ENCODE measurements at regions not wholly inside any gene's neighbourhood (a gene's known extent, or its start where the extent isn't known, plus 50 kb on each side); places are given as distances from the start of the nearest gene placed in this dataset.
"Not testable (repeated sequence)": the region's sequence is repeated elsewhere in the genome, so short reads cannot be mapped to it uniquely, and the experiment has no call there.

- not testable (repeated sequence) for H3K4me1 ChIP-seq (ENCODE audit: insufficient read depth, poor library complexity, severe bottlenecking); H3K9me3 ChIP-seq (ENCODE audit: severe bottlenecking); DNase-seq (ENCODE audit: low spot score); H3K4me3 ChIP-seq (ENCODE audit: severe bottlenecking); H3K27me3 ChIP-seq (ENCODE audit: insufficient read depth, poor library complexity, severe bottlenecking); H3K36me3 ChIP-seq (ENCODE audit: low read depth); H3K27ac ChIP-seq (ENCODE audit: poor library complexity, severe bottlenecking)
- ATAC-seq (ENCODE audit: low read depth) = peak; percentile 51; the same call in 2 of the 3 replicates
Observed at GRCh38 chr9:63812822-63813221, 1472.2 kb downstream of the FOXD4L5 start.

- not testable (repeated sequence) for H3K4me1 ChIP-seq (ENCODE audit: insufficient read depth, poor library complexity, severe bottlenecking); H3K9me3 ChIP-seq (ENCODE audit: severe bottlenecking); DNase-seq (ENCODE audit: low spot score); H3K4me3 ChIP-seq (ENCODE audit: severe bottlenecking); H3K36me3 ChIP-seq (ENCODE audit: low read depth); ATAC-seq (ENCODE audit: low read depth); H3K27me3 ChIP-seq (ENCODE audit: insufficient read depth, poor library complexity, severe bottlenecking); H3K27ac ChIP-seq (ENCODE audit: poor library complexity, severe bottlenecking)
Observed at GRCh38 chr9:63804205-63804604, 1480.8 kb downstream of the FOXD4L5 start.

- ATAC-seq (ENCODE audit: low read depth); H3K4me1 ChIP-seq (ENCODE audit: insufficient read depth, poor library complexity, severe bottlenecking); H3K27me3 ChIP-seq (ENCODE audit: insufficient read depth, poor library complexity, severe bottlenecking); H3K27ac ChIP-seq (ENCODE audit: poor library complexity, severe bottlenecking); H3K4me3 ChIP-seq (ENCODE audit: severe bottlenecking); H3K9me3 ChIP-seq (ENCODE audit: severe bottlenecking); DNase-seq (ENCODE audit: low spot score); H3K36me3 ChIP-seq (ENCODE audit: low read depth): not testable (repeated sequence)
Observed at GRCh38 chr9:63794081-63794685, 1490.8 kb downstream of the FOXD4L5 start.

GRCh38 chr9:63787454-63787853 is 1497.6 kb downstream of the FOXD4L5 start:
- not testable (repeated sequence) for H3K36me3 ChIP-seq (ENCODE audit: low read depth); H3K27ac ChIP-seq (ENCODE audit: poor library complexity, severe bottlenecking); H3K4me3 ChIP-seq (ENCODE audit: severe bottlenecking); H3K27me3 ChIP-seq (ENCODE audit: insufficient read depth, poor library complexity, severe bottlenecking); H3K4me1 ChIP-seq (ENCODE audit: insufficient read depth, poor library complexity, severe bottlenecking); ATAC-seq (ENCODE audit: low read depth); H3K9me3 ChIP-seq (ENCODE audit: severe bottlenecking); DNase-seq (ENCODE audit: low spot score)

- H3K36me3 ChIP-seq (ENCODE audit: low read depth); DNase-seq (ENCODE audit: low spot score); H3K27ac ChIP-seq (ENCODE audit: poor library complexity, severe bottlenecking); H3K9me3 ChIP-seq (ENCODE audit: severe bottlenecking); H3K27me3 ChIP-seq (ENCODE audit: insufficient read depth, poor library complexity, severe bottlenecking); ATAC-seq (ENCODE audit: low read depth); H3K4me1 ChIP-seq (ENCODE audit: insufficient read depth, poor library complexity, severe bottlenecking); H3K4me3 ChIP-seq (ENCODE audit: severe bottlenecking): not testable (repeated sequence)
Observed at GRCh38 chr9:63785059-63785458, 1500.0 kb downstream of the FOXD4L5 start.

- not testable (repeated sequence) for DNase-seq (ENCODE audit: low spot score); H3K27ac ChIP-seq (ENCODE audit: poor library complexity, severe bottlenecking); ATAC-seq (ENCODE audit: low read depth); H3K9me3 ChIP-seq (ENCODE audit: severe bottlenecking); H3K36me3 ChIP-seq (ENCODE audit: low read depth); H3K27me3 ChIP-seq (ENCODE audit: insufficient read depth, poor library complexity, severe bottlenecking); H3K4me3 ChIP-seq (ENCODE audit: severe bottlenecking); H3K4me1 ChIP-seq (ENCODE audit: insufficient read depth, poor library complexity, severe bottlenecking)
Observed at GRCh38 chr9:63784421-63784820, 1500.6 kb downstream of the FOXD4L5 start.

- not testable (repeated sequence) for ATAC-seq (ENCODE audit: low read depth)
Observed at GRCh38 chr9:63781817-63782439, 1503.1 kb downstream of the FOXD4L5 start.

GRCh38 chr9:63781390-63781789 is 1503.6 kb downstream of the FOXD4L5 start:
- not testable (repeated sequence) for DNase-seq (ENCODE audit: low spot score); H3K27me3 ChIP-seq (ENCODE audit: insufficient read depth, poor library complexity, severe bottlenecking); H3K4me1 ChIP-seq (ENCODE audit: insufficient read depth, poor library complexity, severe bottlenecking); H3K27ac ChIP-seq (ENCODE audit: poor library complexity, severe bottlenecking); H3K36me3 ChIP-seq (ENCODE audit: low read depth); H3K9me3 ChIP-seq (ENCODE audit: severe bottlenecking); H3K4me3 ChIP-seq (ENCODE audit: severe bottlenecking)
- 0 out of 3 replicates have a peak, but pooled peaks have one; percentile 44 for ATAC-seq (ENCODE audit: low read depth)

More at GRCh38 chr9:63781817-63782439, 1503.1 kb downstream of the FOXD4L5 start:
- H3K4me3 ChIP-seq (ENCODE audit: severe bottlenecking); H3K36me3 ChIP-seq (ENCODE audit: low read depth); H3K4me1 ChIP-seq (ENCODE audit: insufficient read depth, poor library complexity, severe bottlenecking); H3K27me3 ChIP-seq (ENCODE audit: insufficient read depth, poor library complexity, severe bottlenecking); H3K27ac ChIP-seq (ENCODE audit: poor library complexity, severe bottlenecking); DNase-seq (ENCODE audit: low spot score); H3K9me3 ChIP-seq (ENCODE audit: severe bottlenecking): not testable (repeated sequence)

GRCh38 chr9:63776220-63776619 is 1508.8 kb downstream of the FOXD4L5 start:
- H3K36me3 ChIP-seq (ENCODE audit: low read depth); H3K27ac ChIP-seq (ENCODE audit: poor library complexity, severe bottlenecking); ATAC-seq (ENCODE audit: low read depth): not testable (repeated sequence)

GRCh38 chr9:63775092-63775426 is 1510.0 kb downstream of the FOXD4L5 start:
- not testable (repeated sequence) for H3K9me3 ChIP-seq (ENCODE audit: severe bottlenecking); H3K27me3 ChIP-seq (ENCODE audit: insufficient read depth, poor library complexity, severe bottlenecking); H3K4me1 ChIP-seq (ENCODE audit: insufficient read depth, poor library complexity, severe bottlenecking); H3K36me3 ChIP-seq (ENCODE audit: low read depth); ATAC-seq (ENCODE audit: low read depth); H3K27ac ChIP-seq (ENCODE audit: poor library complexity, severe bottlenecking); H3K4me3 ChIP-seq (ENCODE audit: severe bottlenecking); DNase-seq (ENCODE audit: low spot score)

More at GRCh38 chr9:63776220-63776619, 1508.8 kb downstream of the FOXD4L5 start:
- not testable (repeated sequence) for H3K4me1 ChIP-seq (ENCODE audit: insufficient read depth, poor library complexity, severe bottlenecking); H3K27me3 ChIP-seq (ENCODE audit: insufficient read depth, poor library complexity, severe bottlenecking); H3K9me3 ChIP-seq (ENCODE audit: severe bottlenecking); DNase-seq (ENCODE audit: low spot score); H3K4me3 ChIP-seq (ENCODE audit: severe bottlenecking)

- not testable (repeated sequence) for ATAC-seq (ENCODE audit: low read depth); H3K36me3 ChIP-seq (ENCODE audit: low read depth); H3K27ac ChIP-seq (ENCODE audit: poor library complexity, severe bottlenecking); H3K4me1 ChIP-seq (ENCODE audit: insufficient read depth, poor library complexity, severe bottlenecking); DNase-seq (ENCODE audit: low spot score); H3K4me3 ChIP-seq (ENCODE audit: severe bottlenecking); H3K27me3 ChIP-seq (ENCODE audit: insufficient read depth, poor library complexity, severe bottlenecking); H3K9me3 ChIP-seq (ENCODE audit: severe bottlenecking)
Observed at GRCh38 chr9:63774369-63775091, 1510.5 kb downstream of the FOXD4L5 start.
